ENCODE measurements at regions not wholly inside any gene's neighbourhood (a gene's known extent, or its start where the extent isn't known, plus 50 kb on each side); places are given as distances from the start of the nearest gene placed in this dataset.

DNA sequence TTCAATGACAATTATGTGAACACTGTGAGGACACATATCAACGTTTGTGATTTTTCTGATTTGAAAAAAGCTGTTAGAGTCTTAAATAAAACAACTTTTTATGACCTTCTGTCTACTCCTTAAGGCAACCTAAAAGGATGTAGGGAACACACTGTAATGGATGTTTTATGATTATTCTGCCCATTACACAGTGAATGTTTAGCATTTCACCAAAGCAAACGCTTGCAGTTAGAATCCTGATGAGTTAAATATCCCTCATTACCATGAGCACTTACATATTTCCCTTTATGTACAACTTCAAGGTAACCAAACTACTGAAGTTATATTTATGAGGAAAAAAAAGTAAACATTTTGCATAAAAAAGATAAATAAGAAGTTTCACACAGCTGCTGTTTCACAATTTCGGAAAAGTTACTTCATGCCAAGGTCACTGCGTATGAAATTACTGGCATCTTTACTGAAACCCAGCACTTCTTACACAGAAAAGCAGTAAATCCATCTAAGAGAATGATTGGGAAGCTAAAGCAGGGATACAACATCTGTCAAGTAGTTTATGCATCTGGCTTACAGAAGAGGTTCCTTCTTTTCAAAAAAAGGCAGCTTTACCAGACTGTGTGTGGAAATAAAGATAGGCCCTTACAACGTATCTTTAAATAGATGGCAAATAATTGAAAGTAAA, 733.7 kb upstream of the ATXN8OS start:
- H3K27ac Mint-ChIP-seq = no peak overlapping the region
- no peaks in the 10 kb centered on the region for H3K27me3 Mint-ChIP-seq
- no peak for ATAC-seq
- POLR2A ChIA-PET = no interaction called here
- no peak for DNase-seq
- CTCF ChIA-PET = no interaction called here
- intact Hi-C loops (cut with micrococcal nuclease) = no loop called here
- no peaks in the 10 kb centered on the region for H3K4me1 Mint-ChIP-seq (ENCODE audit: low read depth)
- no peaks in the 10 kb centered on the region for H3K36me3 Mint-ChIP-seq (ENCODE audit: low read depth)
- H3K4me3 Mint-ChIP-seq = no peak overlapping the region
- TF ChIP-seq, protein P1, sequence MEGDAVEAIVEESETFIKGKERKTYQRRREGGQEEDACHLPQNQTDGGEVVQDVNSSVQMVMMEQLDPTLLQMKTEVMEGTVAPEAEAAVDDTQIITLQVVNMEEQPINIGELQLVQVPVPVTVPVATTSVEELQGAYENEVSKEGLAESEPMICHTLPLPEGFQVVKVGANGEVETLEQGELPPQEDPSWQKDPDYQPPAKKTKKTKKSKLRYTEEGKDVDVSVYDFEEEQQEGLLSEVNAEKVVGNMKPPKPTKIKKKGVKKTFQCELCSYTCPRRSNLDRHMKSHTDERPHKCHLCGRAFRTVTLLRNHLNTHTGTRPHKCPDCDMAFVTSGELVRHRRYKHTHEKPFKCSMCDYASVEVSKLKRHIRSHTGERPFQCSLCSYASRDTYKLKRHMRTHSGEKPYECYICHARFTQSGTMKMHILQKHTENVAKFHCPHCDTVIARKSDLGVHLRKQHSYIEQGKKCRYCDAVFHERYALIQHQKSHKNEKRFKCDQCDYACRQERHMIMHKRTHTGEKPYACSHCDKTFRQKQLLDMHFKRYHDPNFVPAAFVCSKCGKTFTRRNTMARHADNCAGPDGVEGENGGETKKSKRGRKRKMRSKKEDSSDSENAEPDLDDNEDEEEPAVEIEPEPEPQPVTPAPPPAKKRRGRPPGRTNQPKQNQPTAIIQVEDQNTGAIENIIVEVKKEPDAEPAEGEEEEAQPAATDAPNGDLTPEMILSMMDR (IDR thresholded peaks at IDR 0.05) = no peak
- H3K9me3 Mint-ChIP-seq = peaks cover 20% of the 10 kb centered on the region

DNA sequence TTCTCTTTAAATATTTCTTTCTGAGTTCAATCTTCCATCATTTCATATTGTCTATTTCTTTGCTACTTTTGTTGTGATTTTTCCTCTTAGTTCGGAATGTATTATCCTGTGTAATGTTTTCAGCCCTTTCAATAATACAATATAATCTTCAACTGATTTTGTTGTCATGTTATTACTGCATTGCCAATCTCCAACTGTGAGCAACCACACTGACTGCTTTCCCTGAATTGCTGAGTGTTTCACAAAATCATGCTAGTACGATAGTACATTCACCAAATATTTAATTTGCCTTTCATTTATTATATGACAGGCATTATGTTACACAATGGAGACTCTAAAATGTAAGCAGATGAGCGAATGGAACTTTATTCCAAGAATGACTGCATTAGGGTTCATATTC, 744.3 kb upstream of the ATXN8OS start:
- no peak overlapping the region for H3K27ac Mint-ChIP-seq
- ChIA-PET CTCF (no interaction called here), POLR2A (no interaction called here)
- no peaks in the 10 kb centered on the region for H3K4me1 Mint-ChIP-seq (ENCODE audit: low read depth)
- H3K36me3 Mint-ChIP-seq (ENCODE audit: low read depth) = no peaks in the 10 kb centered on the region
- H3K4me3 Mint-ChIP-seq = no peak overlapping the region
- ATAC-seq (no peak), DNase-seq (no peak)
- no peaks in the 10 kb centered on the region for H3K27me3 Mint-ChIP-seq
- TF ChIP-seq, protein P1 (IDR thresholded peaks at IDR 0.05) = no peak
- intact Hi-C loops (cut with micrococcal nuclease) = no loop called here
- peaks cover 21% of the 10 kb centered on the region for H3K9me3 Mint-ChIP-seq

DNA sequence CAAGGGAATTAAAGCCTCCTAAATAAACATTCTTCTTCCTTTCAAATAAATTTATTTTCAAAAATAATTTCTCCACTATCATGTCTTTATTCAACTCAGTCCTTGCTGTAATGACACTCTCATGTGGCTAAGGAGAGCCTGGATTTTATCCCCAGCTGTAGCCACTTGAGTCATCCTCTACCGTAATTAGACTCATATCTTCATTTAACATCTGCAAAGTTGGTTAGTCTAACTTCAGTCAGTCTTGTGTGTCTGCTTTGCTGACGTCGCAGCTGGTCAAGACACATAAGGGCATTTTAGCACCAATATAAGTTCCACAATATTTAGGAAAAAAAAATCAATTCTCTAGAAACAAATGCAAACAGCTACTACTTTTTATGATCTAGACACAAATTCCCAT, 776.4 kb upstream of the ATXN8OS start:
- ATAC-seq = no peak
- TF ChIP-seq, protein P1 (IDR thresholded peaks at IDR 0.05) = no peak
- Mint-ChIP-seq H3K36me3 (ENCODE audit: low read depth) (no peaks in the 10 kb centered on the region), H3K27me3 (no peaks in the 10 kb centered on the region), H3K4me3 (no peak overlapping the region), H3K27ac (no peak overlapping the region), H3K9me3 (peaks cover 8% of the 10 kb centered on the region), H3K4me1 (ENCODE audit: low read depth) (no peaks in the 10 kb centered on the region)
- intact Hi-C loops (cut with micrococcal nuclease) = no loop called here
- CTCF ChIA-PET = no interaction called here
- POLR2A ChIA-PET = no interaction called here
- DNase-seq = no peak

DNA sequence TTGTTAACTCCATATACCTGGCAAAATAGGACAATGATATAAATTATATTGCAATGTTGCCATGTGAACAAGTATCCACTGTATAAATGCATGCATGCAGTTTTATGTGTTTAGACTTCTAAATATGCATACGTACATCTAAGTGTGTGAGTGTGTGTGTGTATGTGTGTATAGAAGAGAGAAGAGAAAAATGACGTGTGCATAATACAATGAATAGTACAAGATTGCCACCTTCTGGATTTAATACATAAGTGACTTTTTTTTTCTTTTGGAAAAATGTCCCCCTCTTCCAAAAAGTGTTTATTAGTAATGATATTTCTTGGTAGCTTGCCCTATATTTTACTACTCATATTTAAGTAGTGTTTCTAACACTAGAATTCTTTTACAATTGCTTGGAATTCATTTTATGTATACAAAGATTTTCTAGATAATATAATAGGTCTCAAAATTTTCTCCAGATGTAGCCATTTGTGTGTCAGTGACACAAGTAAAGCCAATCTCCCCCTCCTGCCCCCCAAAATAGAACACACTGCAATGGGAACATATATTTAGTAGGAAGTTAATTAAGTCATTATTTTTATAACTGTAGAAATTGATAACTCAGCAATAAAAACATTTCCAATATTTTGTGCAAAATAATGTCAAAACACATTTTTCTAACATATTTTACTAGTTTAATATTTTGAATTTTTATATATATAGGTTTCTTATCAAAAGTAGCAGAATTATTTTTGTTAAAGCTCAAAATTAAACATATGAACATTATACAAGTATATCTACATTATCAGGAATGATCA, 783.3 kb upstream of the ATXN8OS start:
- H3K27ac Mint-ChIP-seq = no peak overlapping the region
- CTCF ChIA-PET = no interaction called here
- TF ChIP-seq, protein P1 (IDR thresholded peaks at IDR 0.05) = no peak
- POLR2A ChIA-PET = no interaction called here
- no peaks in the 10 kb centered on the region for H3K36me3 Mint-ChIP-seq (ENCODE audit: low read depth)
- no peak overlapping the region for H3K4me3 Mint-ChIP-seq
- H3K4me1 Mint-ChIP-seq (ENCODE audit: low read depth) = no peaks in the 10 kb centered on the region
- H3K27me3 Mint-ChIP-seq = no peaks in the 10 kb centered on the region
- DNase-seq (no peak), ATAC-seq (no peak)
- peaks cover 5% of the 10 kb centered on the region for H3K9me3 Mint-ChIP-seq
- intact Hi-C loops (cut with micrococcal nuclease) = no loop called here

DNA sequence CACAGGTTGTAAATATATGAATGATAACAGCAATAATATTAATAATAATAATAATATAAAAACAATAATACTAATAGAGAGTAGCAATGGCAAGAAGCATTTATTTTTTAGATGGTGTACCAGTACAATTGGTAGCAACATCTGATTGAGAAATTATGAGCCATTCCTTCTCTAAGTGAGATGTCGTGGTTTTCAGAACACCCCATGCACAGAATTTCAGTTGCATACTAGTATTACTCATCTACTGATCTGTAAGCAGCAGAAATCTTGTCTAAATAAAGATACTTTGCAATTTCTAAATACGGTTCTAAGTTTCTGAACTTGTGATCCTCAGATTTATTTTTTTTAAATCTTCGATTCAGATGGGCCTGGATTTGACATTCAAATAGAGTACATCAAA, 788.0 kb upstream of the ATXN8OS start:
- no peak overlapping the region for H3K4me3 Mint-ChIP-seq
- CTCF ChIA-PET = no interaction called here

More for the DNA sequence above, 788.0 kb upstream of the ATXN8OS start:
- POLR2A ChIA-PET = no interaction called here
- Mint-ChIP-seq H3K27me3 (no peaks in the 10 kb centered on the region), H3K27ac (no peak overlapping the region), H3K4me1 (ENCODE audit: low read depth) (no peaks in the 10 kb centered on the region), H3K9me3 (peaks cover 7% of the 10 kb centered on the region), H3K36me3 (ENCODE audit: low read depth) (no peaks in the 10 kb centered on the region)
- ATAC-seq = no peak
- DNase-seq = no peak
- TF ChIP-seq, protein P1 (IDR thresholded peaks at IDR 0.05) = no peak
- intact Hi-C loops (cut with micrococcal nuclease) = no loop called here

Data from activated CD8-positive, alpha-beta T cell treated with anti-CD3 and anti-CD28 coated beads for 36 hours (primary cell).